ENCODE measurements at regions not wholly inside any gene's neighbourhood (a gene's known extent, or its start where the extent isn't known, plus 50 kb on each side); places are given as distances from the start of the nearest gene placed in this dataset.

DNA sequence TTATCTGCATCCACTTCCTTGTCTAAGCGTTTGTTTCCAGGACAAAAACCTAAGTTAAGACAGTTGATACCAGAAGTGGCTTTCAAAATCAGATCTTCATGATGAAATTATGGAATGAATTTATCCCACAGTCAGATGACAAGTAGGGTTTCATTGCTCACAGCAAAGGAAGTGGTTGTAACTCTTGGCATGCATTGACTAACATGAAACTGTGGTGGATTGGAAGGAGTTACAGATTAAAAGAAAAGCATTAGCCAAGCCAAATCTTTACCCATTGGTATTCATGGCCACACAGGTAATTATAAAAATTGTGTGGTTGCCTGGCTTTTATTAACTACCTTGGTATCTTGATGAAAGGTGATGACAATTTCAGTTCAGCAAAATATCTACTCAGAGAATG lies 438.0 kb upstream of the NXPH2 start:
- TF ChIP-seq, protein P1, sequence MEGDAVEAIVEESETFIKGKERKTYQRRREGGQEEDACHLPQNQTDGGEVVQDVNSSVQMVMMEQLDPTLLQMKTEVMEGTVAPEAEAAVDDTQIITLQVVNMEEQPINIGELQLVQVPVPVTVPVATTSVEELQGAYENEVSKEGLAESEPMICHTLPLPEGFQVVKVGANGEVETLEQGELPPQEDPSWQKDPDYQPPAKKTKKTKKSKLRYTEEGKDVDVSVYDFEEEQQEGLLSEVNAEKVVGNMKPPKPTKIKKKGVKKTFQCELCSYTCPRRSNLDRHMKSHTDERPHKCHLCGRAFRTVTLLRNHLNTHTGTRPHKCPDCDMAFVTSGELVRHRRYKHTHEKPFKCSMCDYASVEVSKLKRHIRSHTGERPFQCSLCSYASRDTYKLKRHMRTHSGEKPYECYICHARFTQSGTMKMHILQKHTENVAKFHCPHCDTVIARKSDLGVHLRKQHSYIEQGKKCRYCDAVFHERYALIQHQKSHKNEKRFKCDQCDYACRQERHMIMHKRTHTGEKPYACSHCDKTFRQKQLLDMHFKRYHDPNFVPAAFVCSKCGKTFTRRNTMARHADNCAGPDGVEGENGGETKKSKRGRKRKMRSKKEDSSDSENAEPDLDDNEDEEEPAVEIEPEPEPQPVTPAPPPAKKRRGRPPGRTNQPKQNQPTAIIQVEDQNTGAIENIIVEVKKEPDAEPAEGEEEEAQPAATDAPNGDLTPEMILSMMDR (conservative IDR thresholded peaks at IDR 0.05; ENCODE audit: low read length), result no peak
- TF ChIP-seq EZH2phosphoT487 (IDR thresholded peaks at IDR 0.05; ENCODE audit: borderline replicate concordance), result no peak
